Fibroblast of the conjunctiva (primary cell): ENCODE measurements at regions not wholly inside any gene's neighbourhood (a gene's known extent, or its start where the extent isn't known, plus 50 kb on each side); places are given as distances from the start of the nearest gene placed in this dataset.

Source experiments
- DNase-seq: peaks from one replicate; pipeline ENCODE4 v3.0.0-alpha.2; 2010; ENCODE audit warnings: low read depth

DNA sequence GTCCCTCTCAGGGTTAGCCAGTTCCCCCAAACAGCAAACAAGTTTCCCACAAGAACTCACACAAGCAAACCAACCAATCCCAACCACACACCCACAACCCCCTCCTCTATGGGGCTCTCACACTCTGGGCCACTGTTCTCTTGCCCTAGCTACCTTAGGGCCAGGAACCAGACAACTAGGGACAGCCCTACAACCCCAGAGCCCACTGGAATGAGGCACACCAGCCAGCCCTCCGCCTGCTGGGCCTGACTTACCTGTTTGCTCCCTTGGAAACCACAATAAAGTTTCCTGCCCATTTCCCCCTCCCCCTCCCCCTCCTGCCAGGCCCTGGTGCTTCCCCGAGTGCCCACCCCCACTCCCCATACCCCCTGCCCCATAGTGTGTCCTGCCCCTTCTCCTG, 132.6 kb downstream of the WDR11 start:
- DNase-seq: no peak

DNA sequence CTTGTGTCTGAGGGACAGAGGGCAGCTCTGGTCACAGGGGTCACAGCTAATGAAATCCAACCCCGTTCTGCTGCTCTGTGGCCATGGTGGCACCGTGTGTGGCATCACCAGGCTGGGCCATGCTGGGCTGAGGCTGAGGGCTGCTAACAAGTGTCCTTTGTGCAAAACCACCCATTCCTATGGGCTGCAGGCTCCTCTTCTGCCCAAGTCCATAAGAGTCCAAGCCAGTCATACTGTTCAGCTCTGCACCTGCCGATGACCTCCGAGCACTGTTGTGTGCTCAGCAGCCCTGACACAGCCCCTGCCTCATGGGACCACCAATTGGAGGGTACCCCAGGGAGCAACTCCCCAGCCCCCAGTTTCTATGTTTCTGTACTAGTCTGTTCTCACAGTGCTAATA, 133.1 kb downstream of the WDR11 start:
- no peak for DNase-seq

DNA sequence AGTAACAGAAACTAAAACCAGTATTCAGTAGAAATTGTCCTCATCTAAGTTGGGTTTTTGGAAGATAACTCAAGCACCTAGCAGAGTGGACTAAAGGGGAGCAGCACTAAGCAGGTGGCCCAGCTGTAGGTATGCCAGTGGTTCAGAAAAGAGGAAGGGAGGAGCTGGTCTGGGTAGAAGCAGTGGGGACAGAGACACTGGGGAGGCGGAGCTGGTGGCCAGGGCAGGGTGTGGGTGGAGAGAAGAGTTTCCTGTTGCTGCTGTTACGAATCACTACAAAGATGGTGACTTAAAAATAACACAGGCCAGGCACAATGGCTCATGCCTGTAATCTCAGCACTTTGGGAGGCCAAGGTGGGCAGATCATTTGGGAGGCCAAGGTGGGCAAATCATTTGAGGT, 136.2 kb downstream of the WDR11 start:
- no peak for DNase-seq

DNA sequence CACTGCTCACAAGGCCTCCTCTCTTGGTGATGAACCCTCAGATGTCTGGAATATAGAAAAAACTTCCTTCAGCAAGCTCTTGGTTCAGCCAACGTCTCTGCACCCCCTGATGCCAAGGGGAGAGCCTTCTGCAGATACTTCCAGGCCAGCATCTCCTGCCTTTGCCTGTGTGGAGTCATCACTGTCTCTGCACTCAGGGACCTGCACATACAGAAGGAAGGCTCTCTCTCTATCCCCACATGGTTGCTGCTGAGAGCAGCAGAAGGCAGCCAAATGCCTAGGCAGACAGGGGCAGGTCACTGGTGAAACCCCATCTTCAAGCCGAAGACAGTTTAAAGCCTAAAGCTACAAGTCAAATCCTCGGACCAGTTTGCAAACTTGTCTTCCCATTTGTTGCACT, 137.6 kb downstream of the WDR11 start:
- no peak for DNase-seq

DNA sequence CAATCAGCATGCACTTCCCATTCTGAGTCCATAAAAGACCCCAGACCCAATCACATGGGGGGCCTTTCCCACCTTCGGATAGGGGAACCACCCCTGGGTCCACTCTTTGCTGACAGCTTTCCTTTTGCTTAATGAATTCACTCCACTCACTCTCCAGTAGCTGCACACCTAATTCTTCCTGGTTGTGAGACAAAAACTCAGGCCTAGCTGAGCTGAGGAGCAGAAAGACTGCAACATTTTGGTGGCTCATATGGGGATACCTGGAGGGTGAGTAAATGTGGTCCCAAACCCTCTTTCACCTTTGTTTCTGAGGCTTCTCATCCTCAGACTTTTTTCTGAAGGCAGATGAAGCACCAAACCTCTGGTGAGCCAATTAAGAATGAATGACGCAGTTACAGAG, 138.1 kb downstream of the WDR11 start:
- DNase-seq: no peak

DNA sequence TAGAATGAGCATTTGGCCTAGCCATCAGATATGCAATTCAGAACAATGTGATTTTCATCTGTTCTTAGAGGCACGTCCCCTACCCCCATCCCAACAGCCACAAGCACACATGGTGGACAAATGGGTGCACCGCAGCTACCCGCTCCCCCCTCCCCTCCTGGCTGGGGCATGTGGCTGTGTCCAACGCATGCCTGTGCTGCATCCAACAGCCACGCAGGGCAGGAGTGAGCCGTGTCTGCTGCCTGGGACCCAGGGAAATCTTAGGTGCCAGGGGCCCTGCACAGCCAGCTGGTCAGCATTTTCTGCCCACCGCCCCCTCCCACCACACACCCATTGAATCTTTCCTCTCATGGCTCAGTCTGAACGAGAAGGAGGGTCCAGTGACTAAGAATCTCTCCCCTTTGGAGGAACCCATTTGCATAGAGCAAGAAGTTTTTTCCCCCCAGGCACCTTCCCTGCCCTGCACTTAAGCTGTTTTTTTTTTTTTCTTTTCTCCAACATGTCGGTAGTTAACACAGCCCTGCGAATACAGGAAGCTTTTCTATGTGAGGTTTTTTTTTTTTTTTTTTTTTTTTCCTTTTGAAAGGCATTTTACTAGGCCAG, 138.9 kb downstream of the WDR11 start:
- DNase-seq: no peak

DNA sequence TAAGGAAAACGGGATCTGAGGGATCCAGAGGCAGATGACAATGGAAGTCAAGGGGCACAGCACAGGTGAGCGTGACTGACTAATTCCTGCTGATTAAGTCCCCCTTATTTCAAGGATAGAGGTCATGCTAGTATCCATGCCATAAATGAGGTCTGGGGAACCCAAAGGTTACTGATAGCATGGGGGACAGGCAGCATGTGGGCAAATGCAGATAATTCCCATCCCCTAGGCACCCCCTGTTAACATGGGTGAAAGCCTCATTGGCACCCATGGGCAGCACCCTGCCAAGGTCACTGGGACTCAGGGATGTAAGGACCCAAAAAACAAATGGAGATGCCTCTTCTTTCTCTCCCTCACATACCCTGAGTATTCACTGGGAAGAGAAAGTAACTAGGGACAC, 139.7 kb downstream of the WDR11 start:
- DNase-seq: no peak

DNA sequence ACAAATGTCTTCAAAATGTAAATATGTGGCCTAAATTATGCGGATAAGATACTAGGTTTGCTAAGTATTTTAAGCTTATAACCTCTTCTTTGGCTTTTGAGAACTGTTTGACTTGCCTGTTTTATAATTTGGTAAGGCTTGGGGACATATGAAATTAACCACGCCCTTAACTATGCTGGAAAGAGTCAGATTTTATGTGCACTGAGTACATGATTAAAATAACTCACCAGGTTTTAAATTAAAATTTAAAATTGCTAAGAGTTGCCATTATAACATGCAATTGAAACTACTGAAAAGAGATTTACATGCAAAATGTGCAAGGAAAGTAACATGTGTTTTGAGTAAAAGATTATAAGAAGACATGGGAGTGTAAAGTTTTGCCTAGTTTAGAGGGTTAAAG, 141.9 kb downstream of the WDR11 start:
- DNase-seq: no peak

DNA sequence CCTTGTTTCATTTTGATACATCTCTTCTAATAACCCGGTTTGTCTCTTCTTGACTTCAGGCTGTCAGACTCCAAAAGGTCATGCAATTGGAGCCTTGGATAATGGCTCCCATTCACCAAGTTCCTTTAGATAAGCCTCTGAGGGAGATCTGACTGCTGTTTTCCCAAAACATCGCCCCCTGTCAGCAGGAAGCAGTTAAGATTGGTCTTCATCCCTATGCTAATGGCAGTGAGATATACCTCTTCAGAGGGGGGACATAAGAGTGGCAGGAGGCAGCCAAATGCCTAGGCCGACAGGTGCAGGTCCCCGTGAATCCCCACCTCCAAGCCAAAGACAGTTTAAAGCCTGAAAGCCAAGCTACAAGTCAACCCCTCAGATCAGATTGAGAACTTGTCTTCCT, 144.6 kb downstream of the WDR11 start:
- DNase-seq: no peak

DNA sequence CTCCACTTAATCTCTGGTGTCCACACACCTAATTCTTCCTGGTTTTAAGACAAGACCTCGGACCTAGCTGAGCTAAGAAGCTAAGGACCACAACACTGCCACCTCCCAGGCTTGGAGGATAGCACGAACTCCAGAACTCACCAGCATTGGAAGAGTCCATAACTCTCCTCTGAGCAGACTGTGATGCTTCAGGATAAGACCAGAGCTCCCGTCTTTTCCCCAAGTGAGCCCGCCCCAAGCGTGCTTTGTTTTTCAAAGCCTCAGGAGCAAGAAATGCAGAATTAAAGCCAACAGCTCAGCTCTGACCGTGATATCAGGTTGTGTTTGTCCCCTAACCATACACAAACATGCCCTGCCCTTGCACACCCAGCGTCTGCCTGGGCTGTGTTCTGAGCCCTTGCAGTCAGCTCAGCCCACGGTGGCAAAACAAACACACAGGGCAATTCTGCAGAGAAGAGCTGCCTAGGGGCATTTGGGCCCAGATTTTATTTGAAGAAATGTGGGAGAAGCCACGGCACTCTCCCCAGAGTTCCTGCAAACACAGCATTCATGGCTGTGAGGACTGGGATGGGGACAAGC, 145.4 kb downstream of the WDR11 start:
- no peak for DNase-seq

DNA sequence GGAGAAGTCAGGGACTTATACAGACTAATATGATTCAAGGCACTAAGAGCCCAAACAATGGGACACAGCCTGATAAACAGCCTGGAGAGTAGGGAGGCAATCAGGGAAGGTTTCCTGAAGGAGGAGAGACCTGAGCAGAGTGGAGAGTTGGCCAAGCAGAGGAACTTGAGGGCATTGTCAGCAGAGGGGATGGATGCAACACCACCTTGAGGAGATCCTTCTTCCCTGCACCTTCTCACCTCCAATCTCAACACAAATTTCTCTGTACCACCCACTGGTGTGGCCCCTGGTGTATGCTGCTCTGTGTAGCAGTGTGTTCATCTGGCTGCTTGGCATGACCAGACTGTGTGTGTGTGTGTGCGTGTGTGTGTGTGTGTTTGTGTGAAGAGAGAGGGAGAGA, 146.2 kb downstream of the WDR11 start:
- no peak for DNase-seq

DNA sequence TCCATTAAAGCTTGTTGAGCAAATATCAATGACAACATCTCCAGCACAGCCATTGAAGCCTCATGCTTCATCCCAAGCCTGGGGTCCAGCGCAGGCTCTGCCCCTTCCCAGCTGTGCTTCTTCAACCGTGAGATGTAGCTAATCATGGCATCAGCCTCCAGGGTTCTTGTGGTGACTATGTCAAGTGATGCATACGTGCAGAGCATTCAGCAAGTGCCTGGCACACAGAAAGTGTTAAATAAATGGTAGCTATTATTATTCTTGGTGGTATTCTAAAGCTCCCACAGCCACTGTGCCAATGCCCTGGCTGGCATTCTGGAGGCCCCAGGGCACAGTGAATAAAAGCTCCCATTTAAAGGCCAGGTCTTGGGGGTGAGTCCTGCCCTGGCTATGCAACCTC, 146.6 kb downstream of the WDR11 start:
- no peak for DNase-seq

DNA sequence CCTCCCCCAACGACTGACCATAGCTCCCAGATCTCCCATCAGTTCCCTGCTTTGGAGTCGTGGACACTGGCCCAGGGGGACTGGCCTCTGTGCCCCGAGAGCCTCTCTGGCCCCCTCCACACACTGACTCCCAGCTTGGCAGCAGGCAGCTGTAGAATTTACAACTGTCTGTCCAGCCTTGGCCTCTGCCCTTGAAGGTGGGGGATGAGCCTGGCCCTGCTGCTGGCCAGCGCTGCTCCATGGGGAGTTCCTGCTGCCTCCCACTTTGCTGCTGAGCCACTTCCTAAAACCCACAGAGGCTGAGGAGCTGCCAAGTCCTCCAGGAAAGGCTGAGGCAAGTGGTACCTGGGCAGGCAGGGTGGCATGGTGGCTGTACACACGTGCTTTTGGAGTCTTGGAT, 147.1 kb downstream of the WDR11 start:
- DNase-seq: no peak

DNA sequence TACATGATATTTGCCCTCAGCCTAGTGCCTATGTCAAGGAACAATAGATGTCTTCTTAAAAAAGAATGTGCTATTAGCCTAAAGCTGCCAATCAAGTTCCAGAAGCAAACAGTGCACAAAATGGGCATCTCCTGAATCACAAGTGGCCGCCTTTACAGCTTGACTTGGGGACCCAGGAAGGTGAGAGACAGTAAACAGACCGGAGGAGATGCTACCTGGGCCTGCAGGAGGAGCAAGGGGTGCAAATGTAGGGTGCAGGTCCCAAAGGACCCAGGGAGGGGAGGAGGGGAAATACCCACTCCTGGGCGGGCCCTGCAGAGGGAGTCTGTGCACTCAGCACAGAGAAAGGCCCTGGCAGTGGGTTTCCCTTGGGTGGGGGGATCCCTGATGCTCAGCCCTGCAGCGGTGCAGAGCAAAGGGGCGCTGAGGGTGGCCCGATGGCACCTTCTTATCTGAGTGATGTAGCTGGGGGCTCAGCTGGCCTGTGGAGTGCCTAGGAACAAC, 147.7 kb downstream of the WDR11 start:
- DNase-seq: no peak

DNA sequence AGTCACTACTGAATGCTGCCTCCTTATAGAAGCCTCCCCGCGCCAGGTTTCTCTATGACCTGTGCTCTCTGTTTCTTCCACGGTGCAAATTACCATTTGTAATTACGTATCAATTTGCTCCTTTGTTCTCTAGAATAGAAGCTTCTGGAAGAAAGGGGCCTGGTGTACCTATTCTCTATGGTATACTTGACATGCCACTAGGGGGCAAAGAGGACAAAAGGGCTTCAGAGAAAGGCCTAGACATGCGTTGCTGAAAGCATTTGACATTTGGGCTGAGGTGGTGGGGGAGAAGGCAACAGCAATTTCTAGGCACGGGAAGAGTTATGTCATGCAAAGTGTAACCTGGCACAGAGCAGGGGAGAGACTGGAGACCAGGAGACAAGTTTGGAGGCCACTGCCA, 148.7 kb downstream of the WDR11 start:
- no peak for DNase-seq

DNA sequence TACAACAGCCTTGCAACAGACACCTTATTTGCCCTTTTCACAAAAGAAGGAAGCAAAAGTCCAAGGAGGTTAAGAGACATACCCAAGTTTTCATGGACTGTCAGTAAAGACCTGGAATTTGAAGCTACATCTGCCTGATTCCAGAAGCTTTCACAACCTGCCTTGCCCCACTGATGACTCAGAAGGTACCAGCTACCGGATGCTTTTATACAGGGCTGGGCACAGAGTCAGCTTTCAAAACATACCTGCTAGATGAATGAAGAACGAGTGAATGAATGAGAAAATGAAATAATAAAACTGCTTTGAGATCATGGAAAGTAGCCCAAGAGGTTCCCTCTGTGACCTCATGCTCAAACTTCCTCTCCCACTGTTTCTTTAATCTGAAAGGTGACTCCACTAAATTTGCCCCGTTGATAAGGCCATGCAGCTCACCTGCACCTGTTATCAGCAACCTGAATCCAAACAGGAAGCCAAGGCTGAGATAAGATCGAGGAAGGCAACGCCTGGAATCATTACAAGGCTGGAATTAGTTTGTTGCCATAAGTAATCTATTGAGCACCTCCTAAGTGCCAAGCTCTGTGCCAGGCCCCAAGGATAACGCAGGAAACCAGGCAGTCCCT, 151.5 kb downstream of the WDR11 start:
- no peak for DNase-seq

DNA sequence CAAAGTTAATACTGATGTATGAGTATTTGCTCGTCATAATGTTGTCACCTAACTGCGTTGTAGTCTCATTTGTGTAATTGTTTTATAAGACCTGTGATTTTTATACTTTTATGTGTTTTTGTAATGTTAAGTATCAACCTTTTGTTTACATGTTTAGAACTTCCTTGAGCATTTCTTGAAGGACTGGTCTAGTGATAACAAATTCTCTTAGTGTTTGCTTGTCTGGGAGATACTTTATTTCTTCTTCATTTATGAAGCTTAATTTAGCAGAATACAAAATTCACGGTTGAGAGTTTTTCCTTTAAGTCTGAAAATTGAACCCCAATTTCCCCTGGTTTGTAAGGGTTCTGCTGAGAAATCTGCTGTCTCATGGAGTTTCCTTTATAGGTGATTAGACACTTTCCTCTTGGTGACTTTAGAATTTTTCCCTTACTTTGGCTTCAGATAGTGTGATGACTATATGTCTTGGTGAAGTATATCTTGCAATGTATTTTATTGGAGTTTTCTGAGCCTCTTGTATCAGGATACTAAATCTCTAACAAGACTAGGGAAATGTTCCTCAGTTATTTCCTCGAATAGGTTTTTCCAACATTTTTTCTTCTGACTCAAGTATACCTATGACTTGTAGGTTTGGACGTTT, 154.9 kb downstream of the WDR11 start:
- DNase-seq: no peak

DNA sequence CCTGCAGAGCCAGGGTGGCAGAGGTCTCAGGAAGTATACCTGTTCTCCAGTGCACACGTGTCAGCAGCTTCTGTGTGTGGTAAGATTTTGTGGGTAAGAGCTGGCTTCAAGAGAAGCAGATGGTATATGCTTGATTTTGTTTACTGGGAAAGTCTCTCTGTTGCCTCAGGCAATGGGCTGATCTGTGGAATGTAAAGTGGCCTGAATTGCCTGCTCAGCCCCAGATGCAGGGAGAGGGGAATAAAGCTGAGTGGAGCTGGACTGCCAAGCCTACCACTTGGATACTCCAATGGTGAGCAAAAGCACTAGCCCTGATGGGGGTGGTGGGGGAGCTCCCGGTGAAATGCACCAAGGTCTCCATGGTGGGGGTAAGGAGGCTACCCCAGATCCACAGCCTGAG, 156.1 kb downstream of the WDR11 start:
- no peak for DNase-seq

DNA sequence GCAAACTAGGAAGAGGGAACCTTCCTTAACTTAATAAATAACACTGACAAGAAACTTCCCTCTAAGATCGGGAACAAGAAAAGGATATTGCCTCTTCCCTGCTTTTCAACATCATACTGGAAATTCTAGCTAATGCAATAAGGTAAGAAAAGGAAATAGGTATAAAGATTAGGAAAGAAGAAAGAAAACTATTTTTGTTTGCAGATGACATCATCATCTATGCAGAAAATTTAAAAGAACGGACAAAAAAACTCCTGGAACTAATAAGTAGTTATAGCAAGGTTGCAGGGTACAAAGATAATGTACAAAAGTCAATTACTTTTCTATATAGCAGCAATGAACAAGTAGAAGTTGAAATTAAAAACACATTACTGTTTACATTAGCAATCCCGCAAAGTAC, 164.8 kb downstream of the WDR11 start:
- no peak for DNase-seq

DNA sequence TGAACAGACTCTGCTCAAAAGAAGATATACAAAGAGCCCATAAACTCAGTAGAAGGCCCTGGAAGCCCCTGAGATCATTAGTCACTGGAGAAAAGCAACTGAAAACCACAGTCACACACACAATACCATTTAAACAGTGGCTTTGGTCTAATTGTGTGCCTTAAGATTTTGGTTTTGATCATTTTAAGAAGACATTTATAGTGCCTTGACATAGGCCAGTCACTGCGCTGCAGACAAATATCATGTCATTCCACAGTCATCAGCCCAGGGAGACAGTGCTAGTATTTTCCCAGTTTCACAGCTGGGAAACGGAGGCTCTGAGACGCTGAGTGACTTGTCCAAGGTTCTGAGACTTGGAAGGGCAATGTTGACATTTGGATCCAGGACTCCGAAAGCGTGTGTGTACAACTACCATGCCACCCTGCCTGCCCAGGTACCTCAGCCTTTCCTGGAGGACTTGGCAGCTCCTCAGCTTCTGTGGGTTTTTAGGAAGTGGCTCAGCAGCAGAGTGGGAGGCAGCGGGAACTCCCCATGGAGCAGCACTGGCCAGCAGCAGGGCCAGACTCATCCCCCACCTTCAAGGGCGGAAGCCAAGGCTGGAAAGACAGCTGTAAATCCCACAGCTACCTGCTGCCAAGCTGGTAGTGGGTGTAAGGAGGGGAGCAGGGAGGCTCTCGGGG, 173.9 kb downstream of the WDR11 start:
- DNase-seq: no peak

DNA sequence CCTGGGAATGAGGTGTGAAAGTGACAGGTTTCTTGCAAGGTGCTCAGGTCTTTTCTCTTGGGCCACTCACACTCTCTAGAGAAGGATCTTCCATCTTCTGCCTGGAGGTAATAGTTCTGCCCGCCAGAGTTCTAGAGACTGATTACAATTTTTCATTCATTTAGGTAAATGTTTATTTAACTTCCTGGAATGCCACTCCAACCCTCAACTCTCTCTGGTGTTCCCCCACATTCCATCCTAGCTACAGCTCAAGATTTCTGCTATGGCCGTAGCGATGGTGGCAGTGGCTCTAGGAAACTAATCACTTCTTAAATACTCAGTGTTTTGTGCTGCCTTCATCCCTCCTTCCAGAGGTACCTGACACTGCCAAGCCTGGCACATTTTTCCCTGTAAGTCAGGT, 174.6 kb downstream of the WDR11 start:
- DNase-seq: no peak

DNA sequence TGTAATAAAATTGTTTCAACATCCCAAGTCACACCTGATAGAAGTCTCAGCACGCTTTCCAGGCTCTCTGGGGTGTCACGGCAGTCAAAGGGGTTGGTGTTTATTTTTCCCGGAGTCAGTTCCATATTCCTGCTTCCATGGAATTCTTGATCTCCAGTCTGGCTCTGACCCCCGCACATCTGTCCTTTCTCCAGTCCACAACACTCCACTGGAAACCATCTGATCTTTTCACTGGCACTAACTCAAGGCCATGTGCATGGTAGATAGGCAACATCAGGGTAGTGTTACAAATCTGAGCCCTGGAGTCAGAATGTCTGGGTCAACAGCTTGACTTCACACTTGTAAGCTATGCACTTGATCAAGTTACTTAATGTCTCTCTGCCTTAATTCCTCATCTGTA, 176.2 kb downstream of the WDR11 start:
- no peak for DNase-seq

DNA sequence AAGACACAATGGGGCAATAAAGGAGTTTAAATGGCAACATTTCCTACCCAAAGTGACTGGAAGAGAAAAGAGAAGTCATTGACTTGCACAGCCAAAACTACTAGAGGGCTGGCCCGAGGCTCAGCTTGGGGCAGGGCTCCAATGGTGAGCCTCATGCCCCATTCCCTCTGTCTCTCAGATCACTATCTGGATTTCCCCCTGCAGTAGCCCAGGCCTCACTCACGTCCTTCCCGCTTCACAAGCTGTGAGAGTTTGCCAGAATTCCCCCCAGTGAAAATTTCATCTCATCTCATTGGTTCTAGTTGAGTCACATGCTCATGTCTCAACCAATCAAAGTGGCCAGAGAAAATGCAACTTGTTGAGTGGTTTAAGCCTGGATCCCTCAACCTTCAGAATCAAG, 181.3 kb downstream of the WDR11 start:
- DNase-seq: no peak
